ENCODE measurements at regions not wholly inside any gene's neighbourhood (a gene's known extent, or its start where the extent isn't known, plus 50 kb on each side); places are given as distances from the start of the nearest gene placed in this dataset.
"Not testable (repeated sequence)": the region's sequence is repeated elsewhere in the genome, so short reads cannot be mapped to it uniquely, and the experiment has no call there.

DNA sequence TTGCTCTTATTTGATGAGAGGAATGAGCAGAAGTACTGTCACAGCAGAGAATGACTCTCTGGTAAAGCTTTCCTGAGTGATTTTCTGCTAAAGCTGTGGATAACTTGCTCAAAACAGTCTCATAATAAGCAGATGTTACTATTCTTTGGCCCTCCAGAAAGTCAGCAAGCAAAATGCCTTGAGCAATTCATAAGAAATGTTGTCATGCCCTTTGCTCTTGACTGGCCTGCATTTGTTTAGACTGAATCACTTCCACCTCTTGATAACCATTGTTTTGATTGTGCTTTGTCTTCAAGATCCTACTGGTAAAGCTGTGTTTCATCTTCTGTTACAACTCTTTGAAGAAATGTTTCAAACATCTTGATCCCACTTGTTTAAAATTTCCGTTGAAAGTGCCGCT is 457.9 kb upstream of the FOXG1 start:
- H3K79me1 ChIP-seq (ENCODE audit: low read depth in 1 of 2, low read length in 2 of 2) = no peaks in the 10 kb centered on the region
- H4K91ac ChIP-seq (ENCODE audit: insufficient read depth, low read depth, low read length) = no peak overlapping the region
- no peak overlapping the region for H4K8ac ChIP-seq (ENCODE audit: low read depth in 2 of 2, low read length in 2 of 2)
- in situ Hi-C loops (cut with MboI; ENCODE audit: low sequenced_read_pairs) = no loop called here
- ChIA-PET POLR2A (ENCODE audit: unreplicated experiment) (interaction anchor here (0.7 kb wide), 1 partner anchor 1097 kb away, joined by 14 read pairs; no protein-coding TSS in a partner anchor), CTCF (no interaction called here)
- no peak overlapping the region for H3K23ac ChIP-seq (ENCODE audit: low read depth, low read length)
- no peaks in the 10 kb centered on the region; the same call in 1 of the 2 replicates for H3K9me3 ChIP-seq (ENCODE audit: control insufficient read depth, insufficient read depth, low read length)
- TF ChIP-seq RCOR1 (IDR thresholded peaks at IDR 0.05; ENCODE audit: insufficient replicate concordance, low read length) (no peak), MXI1 (IDR thresholded peaks at IDR 0.05; ENCODE audit: borderline replicate concordance, low read depth, low read length) (no peak), RAD21 (IDR thresholded peaks at IDR 0.05; ENCODE audit: low read length) (no peak), SMC3 (IDR thresholded peaks at IDR 0.05; ENCODE audit: low read depth, low read length) (no peak), FOS (IDR thresholded peaks at IDR 0.05; ENCODE audit: low read depth, low read length) (no peak), MAFK (IDR thresholded peaks at IDR 0.05; ENCODE audit: low read depth, low read length) (no peak)
- TF ChIP-seq, protein P1, sequence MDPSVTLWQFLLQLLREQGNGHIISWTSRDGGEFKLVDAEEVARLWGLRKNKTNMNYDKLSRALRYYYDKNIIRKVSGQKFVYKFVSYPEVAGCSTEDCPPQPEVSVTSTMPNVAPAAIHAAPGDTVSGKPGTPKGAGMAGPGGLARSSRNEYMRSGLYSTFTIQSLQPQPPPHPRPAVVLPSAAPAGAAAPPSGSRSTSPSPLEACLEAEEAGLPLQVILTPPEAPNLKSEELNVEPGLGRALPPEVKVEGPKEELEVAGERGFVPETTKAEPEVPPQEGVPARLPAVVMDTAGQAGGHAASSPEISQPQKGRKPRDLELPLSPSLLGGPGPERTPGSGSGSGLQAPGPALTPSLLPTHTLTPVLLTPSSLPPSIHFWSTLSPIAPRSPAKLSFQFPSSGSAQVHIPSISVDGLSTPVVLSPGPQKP (IDR thresholded peaks at IDR 0.05; ENCODE audit: borderline replicate concordance, low read depth, low read length) = no peak
- H2BK5ac ChIP-seq (ENCODE audit: low read depth, low read length, poor library complexity, severe bottlenecking) = no peak overlapping the region
- H3K18ac ChIP-seq (ENCODE audit: low read depth, low read length) = no peak overlapping the region
- dilution Hi-C loops (cut with HindIII; ENCODE audit: low sequenced_read_pairs, unreplicated experiment) = no loop called here
- no peak overlapping the region for H2AK5ac ChIP-seq (ENCODE audit: low read depth, low read length)
- H2BK15ac ChIP-seq (ENCODE audit: low read depth, low read length) = no peak overlapping the region
- no TSS peak for BruUV-seq (replicated peaks)
- no peak overlapping the region for H3K27ac ChIP-seq (ENCODE audit: insufficient read depth, low read length)
- H2BK20ac ChIP-seq (ENCODE audit: low read depth, low read length) = no peak overlapping the region
- no peaks in the 10 kb centered on the region for H3K9me1 ChIP-seq (ENCODE audit: insufficient read depth, low read length)
- no peaks in the 10 kb centered on the region for H3K36me3 ChIP-seq (ENCODE audit: control insufficient read depth, insufficient read depth, low read length)
- no peaks in the 10 kb centered on the region for H4K20me1 ChIP-seq (ENCODE audit: insufficient read depth, low read length)
- H2AK9ac ChIP-seq (replicated peaks; ENCODE audit: low read depth, low read length, poor library complexity) = no peak overlapping the region
- H2AFZ ChIP-seq (replicated peaks; ENCODE audit: low read length, poor library complexity) = no peak overlapping the region
- no peak overlapping the region for H3K9ac ChIP-seq (ENCODE audit: low read depth, low read length)
- ATAC-seq (ENCODE audit: low read depth) = no peak
- H3K4me1 ChIP-seq (ENCODE audit: control insufficient read depth, insufficient read depth, low read length) = no peaks in the 10 kb centered on the region
- H3K27me3 ChIP-seq (ENCODE audit: control insufficient read depth, insufficient read depth, low read length) = no peaks in the 10 kb centered on the region
- no peak overlapping the region for H2BK120ac ChIP-seq (ENCODE audit: low read depth, low read length)
- H3K14ac ChIP-seq (replicated peaks; ENCODE audit: low read depth, low read length) = no peak overlapping the region
- H3K4me2 ChIP-seq (ENCODE audit: low read depth, low read length) = no peak overlapping the region
- no peak overlapping the region for H3K4ac ChIP-seq (ENCODE audit: low read depth, low read length)
- intact Hi-C loops (cut with micrococcal nuclease) = no loop called here
- H3K56ac ChIP-seq (ENCODE audit: extremely low read depth, insufficient read depth, low read length) = no peak overlapping the region
- WGBS, 2 experiments (ENCODE audit: extremely low coverage in 2 of 2, insufficient read length in 1 of 2) = no CpG with 5 or more reads among the region's 2 CpGs
- no peak for DNase-seq
- H3K4me3 ChIP-seq (ENCODE audit: insufficient read depth, low read depth, low read length) = no peak overlapping the region
- no peak overlapping the region for H4K5ac ChIP-seq (ENCODE audit: low read depth, low read length)

DNA sequence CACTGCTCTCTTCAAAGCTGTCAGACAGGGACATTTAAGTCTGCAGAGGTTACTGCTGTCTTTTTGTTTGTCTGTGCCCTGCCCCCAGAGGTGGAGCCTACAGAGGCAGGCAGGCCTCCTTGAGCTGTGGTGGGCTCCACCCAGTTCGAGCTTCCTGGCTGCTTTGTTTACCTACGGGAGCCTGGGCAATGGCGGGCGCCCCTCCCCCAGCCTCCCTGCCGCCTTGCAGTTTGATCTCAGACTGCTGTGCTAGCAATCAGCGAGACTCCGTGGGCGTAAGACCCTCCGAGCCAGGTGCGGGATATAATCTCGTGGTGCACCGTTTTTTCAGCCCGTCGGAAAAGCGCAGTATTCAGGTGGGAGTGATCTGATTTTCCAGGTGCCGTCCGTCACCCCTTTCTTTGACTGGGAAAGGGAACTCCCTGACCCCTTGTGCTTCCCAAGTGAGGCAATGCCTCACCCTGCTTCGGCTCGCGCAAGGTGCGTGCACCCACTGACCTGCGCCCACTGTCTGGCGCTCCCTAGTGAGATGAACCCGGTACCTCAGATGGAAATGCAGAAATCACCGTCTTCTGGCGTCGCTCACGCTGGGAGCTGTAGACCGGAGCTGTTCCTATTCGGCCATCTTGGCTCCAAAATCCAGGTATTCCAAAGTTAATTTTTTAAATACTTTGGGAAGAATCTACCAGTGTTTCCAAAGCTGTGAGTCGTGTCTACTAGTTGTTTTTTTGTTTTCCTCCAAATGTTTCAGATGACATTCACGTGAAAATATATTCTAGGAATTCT is 448.5 kb upstream of the FOXG1 start:
- H2AK9ac ChIP-seq (replicated peaks; ENCODE audit: low read depth, low read length, poor library complexity); H3K27me3 ChIP-seq (ENCODE audit: control insufficient read depth, insufficient read depth, low read length); H3K9ac ChIP-seq (ENCODE audit: low read depth, low read length); H3K23ac ChIP-seq (ENCODE audit: low read depth, low read length); H3K18ac ChIP-seq (ENCODE audit: low read depth, low read length); H3K56ac ChIP-seq (ENCODE audit: extremely low read depth, insufficient read depth, low read length); H3K14ac ChIP-seq (replicated peaks; ENCODE audit: low read depth, low read length); H2BK15ac ChIP-seq (ENCODE audit: low read depth, low read length); H4K8ac ChIP-seq (ENCODE audit: low read depth in 2 of 2, low read length in 2 of 2); H3K9me3 ChIP-seq (ENCODE audit: control insufficient read depth, insufficient read depth, low read length); CTCF ChIA-PET; in situ Hi-C loops (cut with MboI; ENCODE audit: low sequenced_read_pairs); H3K4me1 ChIP-seq (ENCODE audit: control insufficient read depth, insufficient read depth, low read length); H4K20me1 ChIP-seq (ENCODE audit: insufficient read depth, low read length); H2AFZ ChIP-seq (replicated peaks; ENCODE audit: low read length, poor library complexity); H2BK5ac ChIP-seq (ENCODE audit: low read depth, low read length, poor library complexity, severe bottlenecking); H2BK20ac ChIP-seq (ENCODE audit: low read depth, low read length); H3K4ac ChIP-seq (ENCODE audit: low read depth, low read length); H4K91ac ChIP-seq (ENCODE audit: insufficient read depth, low read depth, low read length); BruUV-seq (replicated peaks); H3K4me3 ChIP-seq (ENCODE audit: insufficient read depth, low read depth, low read length); dilution Hi-C loops (cut with HindIII; ENCODE audit: low sequenced_read_pairs, unreplicated experiment); H3K79me1 ChIP-seq (ENCODE audit: low read depth in 1 of 2, low read length in 2 of 2); POLR2A ChIA-PET (ENCODE audit: unreplicated experiment); DNase-seq; H3K9me1 ChIP-seq (ENCODE audit: insufficient read depth, low read length); intact Hi-C loops (cut with micrococcal nuclease); H3K27ac ChIP-seq (ENCODE audit: insufficient read depth, low read length); H3K4me2 ChIP-seq (ENCODE audit: low read depth, low read length); H4K5ac ChIP-seq (ENCODE audit: low read depth, low read length); H2BK120ac ChIP-seq (ENCODE audit: low read depth, low read length); ATAC-seq (ENCODE audit: low read depth); H2AK5ac ChIP-seq (ENCODE audit: low read depth, low read length); H3K36me3 ChIP-seq (ENCODE audit: control insufficient read depth, insufficient read depth, low read length): not testable (repeated sequence)
- WGBS, 2 experiments (ENCODE audit: extremely low coverage in 2 of 2, insufficient read length in 1 of 2) = no CpG with 5 or more reads among the region's 32 CpGs

All from IMR-90 (cell line).